Naive thymus-derived CD8-positive, alpha-beta T cell (primary cell): ENCODE measurements at regions not wholly inside any gene's neighbourhood (a gene's known extent, or its start where the extent isn't known, plus 50 kb on each side); places are given as distances from the start of the nearest gene placed in this dataset.
"Not testable (repeated sequence)": the region's sequence is repeated elsewhere in the genome, so short reads cannot be mapped to it uniquely, and the experiment has no call there.

Experiments
- ATAC-seq, 2 donors: fragments of 150-1000 bp; cut with Tn5 transposase in 1 of 2; sonication (Bioruptor Pico), chemical (Tn5 transposase) in 1 of 2; 1 replicate in 1 of 2; 2 replicates in 1 of 2; pipeline ENCODE4 v1.10.0; 2021; ENCODE audit warnings: mild to moderate bottlenecking in 2 of 2, moderate library complexity in 2 of 2
- POLR2A ChIA-PET: fragments of 350-600 bp; sonication (Branson Sonifier 250); formaldehyde crosslinking; loops from one replicate; lab custom pipeline; 2021; ENCODE audit warnings: antibody characterized with exemption; lab: Charles Lee
- DNase-seq, 10 donors: peaks; one replicate each; pipeline versions ENCODE4 v3.0.0 to v3.0.0-alpha.2; 2020 to 2022
- H3K27ac Mint-ChIP-seq, 10 donors: one replicate each; pipeline ENCODE4 v1.8.0; 2020 to 2022; ENCODE audit warnings: mild to moderate bottlenecking in 10 of 10, mixed read lengths in 10 of 10, moderate library complexity in 4 of 10, inconsistent platforms in 1 of 10
- H3K27me3 Mint-ChIP-seq, 5 donors: one replicate each; pipeline ENCODE4 v1.8.0; 2021 to 2022; ENCODE audit warnings: mixed read lengths in 5 of 5
- H3K36me3 Mint-ChIP-seq, 3 donors: one replicate each; pipeline ENCODE4 v1.8.0; 2020 to 2022; ENCODE audit warnings: mixed read lengths in 3 of 3, mild to moderate bottlenecking in 2 of 3, inconsistent platforms in 1 of 3
- H3K4me1 Mint-ChIP-seq, 4 donors: one replicate each; pipeline ENCODE4 v1.8.0; 2021 to 2022; ENCODE audit warnings: mixed read lengths in 4 of 4
- H3K4me3 Mint-ChIP-seq, 10 donors: one replicate each; pipeline ENCODE4 v1.8.0; 2020 to 2022; ENCODE audit warnings: mild to moderate bottlenecking in 10 of 10, mixed read lengths in 10 of 10, moderate library complexity in 6 of 10, inconsistent platforms in 1 of 10
- H3K9me3 Mint-ChIP-seq, 9 donors: one replicate each; pipeline ENCODE4 v1.8.0; 2020 to 2022; ENCODE audit warnings: mixed read lengths in 9 of 9, mild to moderate bottlenecking in 3 of 9, inconsistent platforms in 1 of 9, moderate library complexity in 1 of 9

DNA sequence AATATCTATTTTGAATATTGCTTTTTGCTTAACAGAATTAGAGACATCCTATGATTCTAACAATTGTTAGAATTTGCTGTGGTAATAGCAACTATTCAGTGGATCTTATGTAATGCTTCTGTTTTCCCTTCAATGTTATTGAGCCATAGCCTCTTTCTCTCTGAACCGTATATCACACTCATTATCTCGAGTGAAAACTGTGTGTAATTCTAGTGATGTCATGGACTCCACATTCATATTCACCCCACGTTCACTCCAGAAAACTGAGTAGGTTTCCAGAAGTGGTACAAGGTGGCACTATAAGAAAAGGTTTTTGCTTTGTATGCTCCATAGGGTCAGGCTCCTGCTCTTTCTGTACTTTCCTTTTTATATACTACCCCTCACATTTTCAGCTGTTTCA is 534.3 kb upstream of the PABPC4L start:
- POLR2A ChIA-PET, result no interaction called here
- H3K4me3 Mint-ChIP-seq, result no peak overlapping the region
- no peak for ATAC-seq

GRCh38 chr4:134727696-134728095 is 526.1 kb upstream of the PABPC4L start:
- Mint-ChIP-seq H3K27ac (peak overlapping the region in 1 of 10 donors; percentile 9), H3K9me3 (peaks cover 6 to 19% (median 9%) of the 10 kb centered on the region in 9 donors), H3K4me3 (no peak overlapping the region), H3K4me1 (no peaks in the 10 kb centered on the region), H3K27me3 (no peaks in the 10 kb centered on the region), H3K36me3 (no peaks in the 10 kb centered on the region)
- POLR2A ChIA-PET, result no interaction called here
- ATAC-seq (no peak), DNase-seq (no peak)

More for the DNA sequence above, 534.3 kb upstream of the PABPC4L start:
- peaks cover 0 to 16% (median 8%) of the 10 kb centered on the region in 9 donors for H3K9me3 Mint-ChIP-seq
- H3K27me3 Mint-ChIP-seq, result no peaks in the 10 kb centered on the region
- H3K27ac Mint-ChIP-seq, result no peak overlapping the region
- DNase-seq, result no peak
- H3K4me1 Mint-ChIP-seq, result no peaks in the 10 kb centered on the region
- no peaks in the 10 kb centered on the region for H3K36me3 Mint-ChIP-seq

- no peak overlapping the region for H3K4me3 Mint-ChIP-seq
- H3K27me3 Mint-ChIP-seq, result no peaks in the 10 kb centered on the region
- DNase-seq, result no peak
- no peaks in the 10 kb centered on the region for H3K36me3 Mint-ChIP-seq
- no peak overlapping the region for H3K27ac Mint-ChIP-seq
- peaks cover 0 to 22% (median 4%) of the 10 kb centered on the region in 9 donors for H3K9me3 Mint-ChIP-seq
- no peaks in the 10 kb centered on the region for H3K4me1 Mint-ChIP-seq
- POLR2A ChIA-PET, result no interaction called here
- no peak for ATAC-seq
These were observed 520.7 kb upstream of the PABPC4L start for GRCh38 chr4:134722306-134722705.

GRCh38 chr4:134720030-134720429 is 518.4 kb upstream of the PABPC4L start:
- no peak for DNase-seq

GRCh38 chr4:134708616-134709015 is 507.0 kb upstream of the PABPC4L start:
- H3K4me1 Mint-ChIP-seq, result no peaks in the 10 kb centered on the region
- H3K9me3 Mint-ChIP-seq, result peaks cover 0 to 21% (median 5%) of the 10 kb centered on the region in 9 donors
- H3K4me3 Mint-ChIP-seq, result no peak overlapping the region
- POLR2A ChIA-PET, result no interaction called here
- DNase-seq (no peak), ATAC-seq (no peak)
- H3K27ac Mint-ChIP-seq, result no peak overlapping the region
- H3K27me3 Mint-ChIP-seq, result no peaks in the 10 kb centered on the region
- no peaks in the 10 kb centered on the region for H3K36me3 Mint-ChIP-seq

More at GRCh38 chr4:134720030-134720429, 518.4 kb upstream of the PABPC4L start:
- ATAC-seq, result no peak
- H3K27ac Mint-ChIP-seq, result no peak overlapping the region
- H3K9me3 Mint-ChIP-seq, result peaks cover 0 to 22% (median 4%) of the 10 kb centered on the region in 9 donors
- H3K36me3 Mint-ChIP-seq, result no peaks in the 10 kb centered on the region
- H3K27me3 Mint-ChIP-seq, result no peaks in the 10 kb centered on the region
- no peaks in the 10 kb centered on the region for H3K4me1 Mint-ChIP-seq
- H3K4me3 Mint-ChIP-seq, result no peak overlapping the region
- POLR2A ChIA-PET, result no interaction called here

GRCh38 chr4:134708026-134708425 is 506.4 kb upstream of the PABPC4L start:
- Mint-ChIP-seq H3K36me3 (no peaks in the 10 kb centered on the region), H3K9me3 (peaks cover 0 to 15% (median 6%) of the 10 kb centered on the region in 9 donors), H3K4me3 (no peak overlapping the region), H3K4me1 (no peaks in the 10 kb centered on the region), H3K27me3 (no peaks in the 10 kb centered on the region), H3K27ac (no peak overlapping the region)
- no peak for DNase-seq
- POLR2A ChIA-PET, result no interaction called here
- ATAC-seq, result no peak

DNA sequence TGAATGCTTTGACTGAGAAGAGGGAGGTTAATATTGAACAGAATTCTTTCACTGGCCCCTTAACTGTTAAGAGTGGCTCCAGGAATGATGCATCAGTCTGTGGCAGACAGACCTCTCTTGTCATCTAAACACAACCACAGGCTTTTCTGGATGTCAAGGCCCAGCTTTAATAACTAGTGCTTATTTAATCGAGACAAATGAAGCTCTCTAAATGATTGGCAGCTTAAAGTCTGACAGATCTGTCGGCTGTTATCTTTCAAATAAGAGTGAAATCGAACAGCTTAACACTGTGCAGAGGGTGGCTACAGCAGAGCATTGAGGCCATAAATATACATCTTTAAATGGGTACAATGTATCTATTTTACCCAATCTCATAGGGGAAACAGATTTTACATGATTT is 500.8 kb upstream of the PABPC4L start:
- ATAC-seq, result no peak
- no peak overlapping the region for H3K27ac Mint-ChIP-seq
- H3K9me3 Mint-ChIP-seq, result peaks cover 0 to 14% (median 10%) of the 10 kb centered on the region in 9 donors
- H3K36me3 Mint-ChIP-seq, result no peaks in the 10 kb centered on the region
- POLR2A ChIA-PET, result no interaction called here
- H3K27me3 Mint-ChIP-seq, result no peaks in the 10 kb centered on the region
- DNase-seq, result no peak
- H3K4me1 Mint-ChIP-seq, result no peaks in the 10 kb centered on the region
- no peak overlapping the region for H3K4me3 Mint-ChIP-seq

DNA sequence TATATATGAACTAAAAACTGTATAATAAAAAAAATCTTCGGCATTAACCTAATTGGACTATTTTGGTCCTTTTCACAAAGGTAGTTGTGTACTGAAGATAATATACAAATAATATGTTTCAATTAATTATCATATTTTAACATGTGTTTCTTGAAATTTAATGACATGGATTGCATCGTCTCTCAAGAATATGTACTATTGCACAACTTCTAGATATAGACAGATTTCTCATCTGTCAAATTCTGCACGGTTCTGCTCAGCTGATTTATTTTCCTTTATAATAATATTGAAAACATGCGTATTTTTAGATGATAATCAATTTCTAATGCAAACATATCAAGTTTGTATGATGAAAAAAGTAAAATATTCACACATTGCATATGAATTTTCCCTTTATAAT is 498.7 kb upstream of the PABPC4L start:
- no peaks in the 10 kb centered on the region for H3K36me3 Mint-ChIP-seq
- no peak overlapping the region for H3K27ac Mint-ChIP-seq
- no peak overlapping the region for H3K4me3 Mint-ChIP-seq
- DNase-seq, result no peak
- no peaks in the 10 kb centered on the region for H3K27me3 Mint-ChIP-seq
- peaks cover 0 to 14% (median 10%) of the 10 kb centered on the region in 9 donors for H3K9me3 Mint-ChIP-seq
- POLR2A ChIA-PET, result no interaction called here
- ATAC-seq, result no peak
- H3K4me1 Mint-ChIP-seq, result no peaks in the 10 kb centered on the region

DNA sequence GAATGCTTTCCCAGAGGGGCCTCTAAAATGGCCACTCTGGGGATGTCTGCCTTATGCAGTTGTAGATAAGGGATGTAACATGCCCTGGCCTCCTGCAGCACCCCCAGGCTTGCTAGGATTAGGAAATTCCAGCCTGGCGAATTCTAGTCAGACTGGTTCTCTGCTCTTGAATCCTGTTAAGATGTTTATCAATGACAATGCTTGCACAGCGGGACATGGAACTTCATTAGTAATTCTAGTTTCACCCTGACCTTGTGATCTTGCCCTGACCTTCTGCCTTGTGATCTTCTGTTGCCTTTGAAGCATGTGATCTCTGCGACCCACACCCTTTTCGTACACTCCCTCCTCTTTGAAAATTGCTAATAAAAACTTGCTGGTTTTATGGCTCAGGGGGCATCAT is 497.2 kb upstream of the PABPC4L start:
- H3K27me3 Mint-ChIP-seq, DNase-seq, ATAC-seq, H3K4me1 Mint-ChIP-seq, H3K4me3 Mint-ChIP-seq, H3K27ac Mint-ChIP-seq, POLR2A ChIA-PET, H3K36me3 Mint-ChIP-seq: not testable (repeated sequence)
- H3K9me3 Mint-ChIP-seq, result peaks cover 0 to 16% (median 10%) of the 10 kb centered on the region in 9 donors

DNA sequence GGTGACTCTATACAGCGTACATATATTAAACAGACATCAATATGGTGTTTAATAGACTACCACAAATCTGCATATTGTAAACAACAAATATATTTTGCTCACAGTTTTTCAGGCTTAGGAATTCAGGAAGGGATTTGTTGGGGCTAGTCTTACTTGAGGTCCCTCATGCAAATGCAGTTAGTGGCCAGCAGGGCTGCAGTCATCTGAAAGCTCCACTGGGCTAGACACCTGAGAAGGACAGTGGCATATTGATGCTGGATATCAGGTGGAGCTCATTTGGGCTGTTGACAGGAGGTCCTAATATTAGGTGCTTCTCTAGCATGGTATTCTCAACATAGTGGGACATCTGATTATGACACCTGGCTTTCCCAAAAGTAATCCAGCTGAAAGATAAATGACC is 493.8 kb upstream of the PABPC4L start:
- POLR2A ChIA-PET, result no interaction called here
- Mint-ChIP-seq H3K27me3 (no peaks in the 10 kb centered on the region), H3K9me3 (peaks cover 3 to 20% (median 10%) of the 10 kb centered on the region in 9 donors), H3K27ac (no peak overlapping the region), H3K36me3 (no peaks in the 10 kb centered on the region), H3K4me3 (no peak overlapping the region), H3K4me1 (no peaks in the 10 kb centered on the region)
- DNase-seq, result no peak
- no peak for ATAC-seq

GRCh38 chr4:134691915-134692314 is 490.3 kb upstream of the PABPC4L start:
- ATAC-seq, result no peak
- POLR2A ChIA-PET, result no interaction called here
- Mint-ChIP-seq H3K36me3 (no peaks in the 10 kb centered on the region), H3K4me1 (no peaks in the 10 kb centered on the region), H3K9me3 (peaks cover 0 to 10% (median 5%) of the 10 kb centered on the region in 9 donors), H3K4me3 (no peak overlapping the region), H3K27ac (no peak overlapping the region), H3K27me3 (no peaks in the 10 kb centered on the region)
- no peak for DNase-seq

- no peak overlapping the region for H3K4me3 Mint-ChIP-seq
- no peak for DNase-seq
These were observed 486.3 kb upstream of the PABPC4L start for GRCh38 chr4:134687646-134688628.

DNA sequence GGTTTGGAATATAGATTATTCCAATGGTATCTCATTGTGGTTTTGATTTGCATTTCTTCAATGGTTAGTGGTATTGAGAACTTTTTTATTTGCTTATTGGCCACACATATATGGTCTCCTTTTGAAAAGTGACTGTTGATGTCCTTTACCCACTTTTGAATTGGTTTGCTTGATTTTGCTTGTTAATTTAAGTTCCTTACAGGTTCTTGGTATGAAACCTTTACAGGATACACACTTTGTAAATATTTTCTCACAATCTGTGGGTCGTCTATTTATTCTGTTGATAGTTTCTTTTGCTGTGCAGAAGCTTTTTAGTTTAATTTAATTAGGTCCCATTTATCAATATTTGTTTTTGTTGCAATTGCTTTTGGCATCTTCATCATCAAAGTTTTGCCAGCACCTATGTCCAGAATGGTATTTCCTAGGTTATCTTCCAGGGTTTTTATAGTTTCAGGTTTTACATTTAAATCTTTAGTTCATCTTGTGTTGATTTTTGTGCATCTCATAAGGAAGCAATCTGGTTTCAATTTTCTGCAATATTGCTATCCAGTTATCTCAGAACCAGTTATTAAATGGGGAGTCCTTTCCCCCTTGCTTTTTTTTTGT is 475.7 kb upstream of the PABPC4L start:
- H3K4me1 Mint-ChIP-seq, result no peaks in the 10 kb centered on the region
- H3K4me3 Mint-ChIP-seq, result no peak overlapping the region
- POLR2A ChIA-PET, result no interaction called here
- DNase-seq (no peak), ATAC-seq (no peak)
- no peaks in the 10 kb centered on the region for H3K27me3 Mint-ChIP-seq
- no peak overlapping the region for H3K27ac Mint-ChIP-seq
- H3K9me3 Mint-ChIP-seq, result peaks cover 0 to 26% (median 7%) of the 10 kb centered on the region in 9 donors
- H3K36me3 Mint-ChIP-seq, result no peaks in the 10 kb centered on the region

More at GRCh38 chr4:134687646-134688628, 486.3 kb upstream of the PABPC4L start:
- Mint-ChIP-seq H3K27me3 (no peaks in the 10 kb centered on the region), H3K4me1 (no peaks in the 10 kb centered on the region), H3K27ac (no peak overlapping the region), H3K9me3 (peaks cover 0 to 22% (median 7%) of the 10 kb centered on the region in 9 donors), H3K36me3 (no peaks in the 10 kb centered on the region)
- no peak for ATAC-seq
- POLR2A ChIA-PET, result no interaction called here
